ENCODE measurements at regions not wholly inside any gene's neighbourhood (a gene's known extent, or its start where the extent isn't known, plus 50 kb on each side); places are given as distances from the start of the nearest gene placed in this dataset.

- TF ChIP-seq, protein P1, sequence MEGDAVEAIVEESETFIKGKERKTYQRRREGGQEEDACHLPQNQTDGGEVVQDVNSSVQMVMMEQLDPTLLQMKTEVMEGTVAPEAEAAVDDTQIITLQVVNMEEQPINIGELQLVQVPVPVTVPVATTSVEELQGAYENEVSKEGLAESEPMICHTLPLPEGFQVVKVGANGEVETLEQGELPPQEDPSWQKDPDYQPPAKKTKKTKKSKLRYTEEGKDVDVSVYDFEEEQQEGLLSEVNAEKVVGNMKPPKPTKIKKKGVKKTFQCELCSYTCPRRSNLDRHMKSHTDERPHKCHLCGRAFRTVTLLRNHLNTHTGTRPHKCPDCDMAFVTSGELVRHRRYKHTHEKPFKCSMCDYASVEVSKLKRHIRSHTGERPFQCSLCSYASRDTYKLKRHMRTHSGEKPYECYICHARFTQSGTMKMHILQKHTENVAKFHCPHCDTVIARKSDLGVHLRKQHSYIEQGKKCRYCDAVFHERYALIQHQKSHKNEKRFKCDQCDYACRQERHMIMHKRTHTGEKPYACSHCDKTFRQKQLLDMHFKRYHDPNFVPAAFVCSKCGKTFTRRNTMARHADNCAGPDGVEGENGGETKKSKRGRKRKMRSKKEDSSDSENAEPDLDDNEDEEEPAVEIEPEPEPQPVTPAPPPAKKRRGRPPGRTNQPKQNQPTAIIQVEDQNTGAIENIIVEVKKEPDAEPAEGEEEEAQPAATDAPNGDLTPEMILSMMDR (conservative IDR thresholded peaks at IDR 0.05): no peak
- TF ChIP-seq EZH2 (IDR thresholded peaks at IDR 0.05; ENCODE audit: low read depth): no peak
Observed at GRCh38 chr2:138101718-138102117, 137.4 kb downstream of the HNMT start.
